ENCODE measurements at regions not wholly inside any gene's neighbourhood (a gene's known extent, or its start where the extent isn't known, plus 50 kb on each side); places are given as distances from the start of the nearest gene placed in this dataset.

DNA sequence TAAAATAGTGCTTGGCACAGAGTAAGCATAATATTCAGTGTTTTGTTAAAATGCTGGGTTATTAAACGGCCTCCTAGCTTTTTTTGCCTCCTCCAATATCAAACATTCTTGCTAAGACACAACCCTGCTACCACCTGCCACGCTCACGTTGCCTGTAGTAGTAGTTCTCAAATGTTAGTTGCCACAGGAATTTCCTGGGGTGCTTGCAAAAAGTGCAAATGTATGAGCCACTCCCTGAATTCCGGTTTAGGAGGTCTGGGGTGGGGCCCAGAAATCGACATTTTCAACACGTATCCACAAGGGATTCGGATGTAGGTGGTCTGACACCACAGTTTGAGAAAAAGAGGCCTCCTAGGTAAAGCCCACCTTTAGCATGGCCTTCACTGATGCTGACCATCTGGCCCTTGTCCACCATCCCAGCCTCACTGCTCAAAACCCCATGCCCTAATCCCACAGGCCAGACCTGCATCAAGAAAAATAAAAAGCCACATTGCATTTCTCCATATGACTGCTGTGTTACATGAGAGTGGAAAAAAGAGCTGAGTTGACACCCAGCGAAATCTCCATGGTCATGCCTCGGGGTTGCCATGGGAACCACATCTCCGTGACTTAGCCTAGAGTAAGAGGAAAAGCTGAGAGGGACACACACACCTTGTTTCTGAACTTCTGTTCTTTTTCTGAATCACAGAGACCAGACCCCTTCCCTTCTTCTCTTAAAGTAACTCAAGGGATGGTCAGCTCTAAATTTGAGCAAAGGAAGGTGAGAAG lies 116.4 kb upstream of the HES1 start:
- Histone ChIP-seq H3K36me3 (no peaks in the 10 kb centered on the region), H3K27me3 (no peaks in the 10 kb centered on the region), H3K9me3 (no peaks in the 10 kb centered on the region), H3K4me1 (peaks cover 0 to 4% (median 2%) of the 10 kb centered on the region in 4 donors), H3K27ac (replicated peaks in 1 of 4) (no peak overlapping the region), H3K4me3 (no peak overlapping the region)
- WGBS: 88% methylated on average over 10 of the region's 10 CpGs
- intact Hi-C loops (cut with DNase I): no loop called here
- TF ChIP-seq POLR2A (IDR thresholded peaks at IDR 0.05; ENCODE audit: low read depth) (no peak), POLR2AphosphoS5 (IDR thresholded peaks at IDR 0.05) (no peak), EP300 (IDR thresholded peaks at IDR 0.05) (no peak)
- TF ChIP-seq, protein P1, sequence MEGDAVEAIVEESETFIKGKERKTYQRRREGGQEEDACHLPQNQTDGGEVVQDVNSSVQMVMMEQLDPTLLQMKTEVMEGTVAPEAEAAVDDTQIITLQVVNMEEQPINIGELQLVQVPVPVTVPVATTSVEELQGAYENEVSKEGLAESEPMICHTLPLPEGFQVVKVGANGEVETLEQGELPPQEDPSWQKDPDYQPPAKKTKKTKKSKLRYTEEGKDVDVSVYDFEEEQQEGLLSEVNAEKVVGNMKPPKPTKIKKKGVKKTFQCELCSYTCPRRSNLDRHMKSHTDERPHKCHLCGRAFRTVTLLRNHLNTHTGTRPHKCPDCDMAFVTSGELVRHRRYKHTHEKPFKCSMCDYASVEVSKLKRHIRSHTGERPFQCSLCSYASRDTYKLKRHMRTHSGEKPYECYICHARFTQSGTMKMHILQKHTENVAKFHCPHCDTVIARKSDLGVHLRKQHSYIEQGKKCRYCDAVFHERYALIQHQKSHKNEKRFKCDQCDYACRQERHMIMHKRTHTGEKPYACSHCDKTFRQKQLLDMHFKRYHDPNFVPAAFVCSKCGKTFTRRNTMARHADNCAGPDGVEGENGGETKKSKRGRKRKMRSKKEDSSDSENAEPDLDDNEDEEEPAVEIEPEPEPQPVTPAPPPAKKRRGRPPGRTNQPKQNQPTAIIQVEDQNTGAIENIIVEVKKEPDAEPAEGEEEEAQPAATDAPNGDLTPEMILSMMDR (IDR thresholded peaks at IDR 0.05): no peak
- DNase-seq (ENCODE audit: extremely low spot score): no peak

DNA sequence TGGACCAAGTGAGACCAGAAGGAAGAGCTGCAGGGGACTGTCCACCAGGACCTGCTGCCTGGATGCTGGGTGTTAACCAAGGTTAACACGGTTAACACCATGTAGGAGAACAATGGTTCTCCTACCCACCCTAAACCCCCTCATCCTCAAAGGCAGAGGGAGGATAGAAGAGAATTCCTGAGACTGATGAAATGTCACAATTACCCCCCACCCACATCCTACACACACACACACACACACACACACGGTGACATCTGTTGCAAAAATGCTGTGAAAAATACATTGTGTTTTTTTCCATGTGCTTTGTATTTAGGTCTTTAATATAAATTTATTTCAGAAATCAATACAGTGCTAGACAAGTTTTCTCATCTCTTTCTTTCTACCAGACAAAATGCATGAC lies 113.9 kb upstream of the HES1 start:
- 89% methylated on average over 2 of the region's 2 CpGs for WGBS
- no peak overlapping the region for H3K27ac ChIP-seq (replicated peaks in 1 of 4)
- H3K9me3 ChIP-seq: no peaks in the 10 kb centered on the region
- DNase-seq (ENCODE audit: extremely low spot score): no peak
- H3K4me1 ChIP-seq: peaks cover 0 to 4% (median 2%) of the 10 kb centered on the region in 4 donors
- intact Hi-C loops (cut with DNase I): no loop called here
- H3K36me3 ChIP-seq: no peaks in the 10 kb centered on the region
- TF ChIP-seq POLR2A (IDR thresholded peaks at IDR 0.05; ENCODE audit: low read depth) (no peak), EP300 (IDR thresholded peaks at IDR 0.05) (no peak), POLR2AphosphoS5 (IDR thresholded peaks at IDR 0.05) (no peak)
- TF ChIP-seq, protein P1 (IDR thresholded peaks at IDR 0.05): no peak
- no peak overlapping the region for H3K4me3 ChIP-seq
- no peaks in the 10 kb centered on the region for H3K27me3 ChIP-seq

DNA sequence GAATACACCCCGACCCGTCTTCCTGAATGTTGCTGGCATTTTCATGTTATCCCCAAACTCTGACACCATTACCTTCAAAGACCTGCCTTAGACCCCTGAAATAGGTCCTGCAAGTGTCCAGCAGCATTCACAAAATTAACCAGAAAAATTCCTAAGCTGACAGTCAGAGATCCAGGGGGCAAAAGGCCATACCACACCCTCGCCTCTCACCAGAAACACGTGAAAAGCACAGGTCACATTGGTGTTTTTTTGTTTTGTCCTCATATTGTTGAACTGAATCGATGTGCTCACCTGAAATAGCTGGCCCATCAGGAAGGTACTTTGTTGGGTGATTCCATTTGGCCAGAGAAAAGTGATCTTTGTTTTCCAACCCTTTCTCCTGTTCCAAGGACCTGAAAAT lies 113.1 kb upstream of the HES1 start:
- Histone ChIP-seq H3K27me3 (no peaks in the 10 kb centered on the region), H3K9me3 (no peaks in the 10 kb centered on the region), H3K4me3 (no peak overlapping the region), H3K27ac (replicated peaks in 1 of 4) (no peak overlapping the region), H3K4me1 (peaks cover 0 to 4% (median 2%) of the 10 kb centered on the region in 4 donors), H3K36me3 (no peaks in the 10 kb centered on the region)
- no peak for DNase-seq (ENCODE audit: extremely low spot score)
- WGBS: 91% methylated on average over 5 of the region's 5 CpGs
- intact Hi-C loops (cut with DNase I): no loop called here
- TF ChIP-seq POLR2A (IDR thresholded peaks at IDR 0.05; ENCODE audit: low read depth): no peak
- no peak for TF ChIP-seq POLR2AphosphoS5 (IDR thresholded peaks at IDR 0.05)
- TF ChIP-seq, protein P1 (IDR thresholded peaks at IDR 0.05): no peak
- TF ChIP-seq EP300 (IDR thresholded peaks at IDR 0.05): no peak

DNA sequence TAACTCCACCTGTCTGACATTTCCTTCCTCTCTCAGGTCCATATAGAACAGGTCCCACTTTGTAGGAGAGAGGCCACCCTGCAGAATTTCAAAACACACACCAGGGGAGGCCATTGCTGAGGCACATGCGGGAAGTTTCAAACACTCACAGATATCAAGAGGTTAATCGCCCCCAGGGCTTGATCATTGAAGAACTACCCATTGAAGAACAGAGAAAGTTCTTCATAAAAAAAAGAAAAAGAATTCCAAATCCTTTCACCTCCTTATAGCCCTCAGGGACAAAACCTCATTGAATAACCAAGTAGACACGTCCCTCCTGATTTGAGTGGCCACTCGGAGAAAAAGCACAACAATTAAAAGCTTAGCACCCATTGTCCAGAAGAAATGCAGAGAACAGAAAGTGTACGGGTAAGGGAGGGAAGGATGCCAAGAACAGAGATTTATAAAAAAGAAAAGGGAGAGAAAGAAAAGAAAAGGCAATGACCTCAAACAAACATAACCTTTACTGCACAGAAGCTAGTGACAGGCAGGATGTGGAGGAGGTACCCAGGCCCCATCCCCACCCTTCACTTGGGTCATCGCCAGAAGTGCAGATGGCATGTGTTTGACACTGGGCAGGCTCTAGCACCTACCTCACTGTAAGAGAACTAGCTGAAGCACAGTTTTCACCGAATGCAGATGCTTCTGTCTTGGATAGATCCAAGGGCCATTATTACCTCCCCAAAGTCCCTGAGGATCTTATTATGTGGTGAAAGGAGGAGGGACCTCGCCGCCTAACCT lies 112.3 kb upstream of the HES1 start:
- Histone ChIP-seq H3K27me3 (no peaks in the 10 kb centered on the region), H3K27ac (replicated peaks in 1 of 4) (no peak overlapping the region), H3K9me3 (no peaks in the 10 kb centered on the region), H3K36me3 (no peaks in the 10 kb centered on the region), H3K4me3 (no peak overlapping the region), H3K4me1 (peaks cover 0 to 4% (median 2%) of the 10 kb centered on the region in 4 donors)
- intact Hi-C loops (cut with DNase I): no loop called here
- no peak for TF ChIP-seq POLR2AphosphoS5 (IDR thresholded peaks at IDR 0.05)
- no peak for TF ChIP-seq EP300 (IDR thresholded peaks at IDR 0.05)
- TF ChIP-seq, protein P1 (IDR thresholded peaks at IDR 0.05): no peak
- no peak for TF ChIP-seq POLR2A (IDR thresholded peaks at IDR 0.05; ENCODE audit: low read depth)
- DNase-seq (ENCODE audit: extremely low spot score): no peak
- WGBS: 69% methylated on average over 9 of the region's 9 CpGs
